Astrocyte (in vitro differentiated cells and primary cell): ENCODE measurements at regions not wholly inside any gene's neighbourhood (a gene's known extent, or its start where the extent isn't known, plus 50 kb on each side); places are given as distances from the start of the nearest gene placed in this dataset.

ENCODE experiments used
- EZH2 ChIP-seq: IDR thresholded peaks from 2 replicates; pipeline ENCODE4 v1.6.1; 2012; ENCODE audit warnings: mild to moderate bottlenecking, low read length, inconsistent platforms; ENCODE audit not compliant: insufficient read depth
- TF ChIP-seq, protein P1 (sequence below): IDR thresholded peaks from 2 replicates; pipeline ENCODE4 v1.5.1; 2011; ENCODE audit warnings: low read depth, mild to moderate bottlenecking, inconsistent platforms, low read length, moderate library complexity; ENCODE audit not compliant: insufficient read depth

DNA sequence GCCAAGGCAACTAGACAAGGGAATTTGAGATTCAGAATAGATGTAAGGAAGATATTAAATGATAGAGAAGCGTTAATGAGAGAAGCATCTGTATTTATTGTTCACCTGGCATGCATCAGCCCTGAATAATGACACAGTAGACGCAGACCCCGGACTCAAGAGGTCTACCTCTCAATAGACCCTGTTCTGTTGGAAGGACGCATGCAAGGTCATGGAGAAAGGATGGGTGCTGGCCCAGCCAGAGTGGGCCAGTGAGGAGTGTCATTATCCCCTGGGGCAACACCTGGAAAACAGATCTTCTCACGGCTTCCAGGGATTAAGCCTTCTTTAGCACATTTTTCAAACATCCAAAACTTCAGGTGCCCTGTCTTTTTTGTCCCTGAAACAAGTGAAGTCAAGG, 461.0 kb downstream of the EIPR1 start:
- TF ChIP-seq, protein P1, sequence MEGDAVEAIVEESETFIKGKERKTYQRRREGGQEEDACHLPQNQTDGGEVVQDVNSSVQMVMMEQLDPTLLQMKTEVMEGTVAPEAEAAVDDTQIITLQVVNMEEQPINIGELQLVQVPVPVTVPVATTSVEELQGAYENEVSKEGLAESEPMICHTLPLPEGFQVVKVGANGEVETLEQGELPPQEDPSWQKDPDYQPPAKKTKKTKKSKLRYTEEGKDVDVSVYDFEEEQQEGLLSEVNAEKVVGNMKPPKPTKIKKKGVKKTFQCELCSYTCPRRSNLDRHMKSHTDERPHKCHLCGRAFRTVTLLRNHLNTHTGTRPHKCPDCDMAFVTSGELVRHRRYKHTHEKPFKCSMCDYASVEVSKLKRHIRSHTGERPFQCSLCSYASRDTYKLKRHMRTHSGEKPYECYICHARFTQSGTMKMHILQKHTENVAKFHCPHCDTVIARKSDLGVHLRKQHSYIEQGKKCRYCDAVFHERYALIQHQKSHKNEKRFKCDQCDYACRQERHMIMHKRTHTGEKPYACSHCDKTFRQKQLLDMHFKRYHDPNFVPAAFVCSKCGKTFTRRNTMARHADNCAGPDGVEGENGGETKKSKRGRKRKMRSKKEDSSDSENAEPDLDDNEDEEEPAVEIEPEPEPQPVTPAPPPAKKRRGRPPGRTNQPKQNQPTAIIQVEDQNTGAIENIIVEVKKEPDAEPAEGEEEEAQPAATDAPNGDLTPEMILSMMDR, result no peak
- no peak for TF ChIP-seq EZH2
